ENCODE measurements at regions not wholly inside any gene's neighbourhood (a gene's known extent, or its start where the extent isn't known, plus 50 kb on each side); places are given as distances from the start of the nearest gene placed in this dataset.

DNA sequence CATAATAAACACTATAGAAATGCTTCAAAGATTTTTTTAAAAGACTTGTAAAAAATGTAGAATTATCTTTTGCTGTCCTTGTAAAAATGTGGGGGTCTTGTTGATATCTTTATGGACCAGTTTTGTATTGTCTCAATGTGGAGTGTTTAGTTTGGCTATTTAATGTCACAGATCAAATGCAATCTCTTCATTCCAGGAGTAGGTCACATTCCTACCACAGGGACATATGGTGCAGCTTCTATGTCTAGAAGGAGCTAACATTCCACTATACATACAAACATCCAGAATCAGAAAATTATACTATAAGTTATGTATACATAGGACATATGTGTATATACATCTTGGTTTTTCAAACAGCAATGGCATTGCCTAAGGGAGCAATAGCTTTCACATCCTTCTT, 345.7 kb downstream of the BMP4 start:
- Histone ChIP-seq H3K27ac (no peak overlapping the region), H3K4me1 (no peaks in the 10 kb centered on the region), H3K27me3 (no peaks in the 10 kb centered on the region), H3K36me3 (ENCODE audit: low read depth, missing control alignments) (no peaks in the 10 kb centered on the region), H3K4me3 (no peak overlapping the region), H3K9me3 (no peaks in the 10 kb centered on the region)
- intact Hi-C loops (cut with DNase I; ENCODE audit: low total_unique reads): no loop called here
- no peak for DNase-seq
- TF ChIP-seq, protein P1, sequence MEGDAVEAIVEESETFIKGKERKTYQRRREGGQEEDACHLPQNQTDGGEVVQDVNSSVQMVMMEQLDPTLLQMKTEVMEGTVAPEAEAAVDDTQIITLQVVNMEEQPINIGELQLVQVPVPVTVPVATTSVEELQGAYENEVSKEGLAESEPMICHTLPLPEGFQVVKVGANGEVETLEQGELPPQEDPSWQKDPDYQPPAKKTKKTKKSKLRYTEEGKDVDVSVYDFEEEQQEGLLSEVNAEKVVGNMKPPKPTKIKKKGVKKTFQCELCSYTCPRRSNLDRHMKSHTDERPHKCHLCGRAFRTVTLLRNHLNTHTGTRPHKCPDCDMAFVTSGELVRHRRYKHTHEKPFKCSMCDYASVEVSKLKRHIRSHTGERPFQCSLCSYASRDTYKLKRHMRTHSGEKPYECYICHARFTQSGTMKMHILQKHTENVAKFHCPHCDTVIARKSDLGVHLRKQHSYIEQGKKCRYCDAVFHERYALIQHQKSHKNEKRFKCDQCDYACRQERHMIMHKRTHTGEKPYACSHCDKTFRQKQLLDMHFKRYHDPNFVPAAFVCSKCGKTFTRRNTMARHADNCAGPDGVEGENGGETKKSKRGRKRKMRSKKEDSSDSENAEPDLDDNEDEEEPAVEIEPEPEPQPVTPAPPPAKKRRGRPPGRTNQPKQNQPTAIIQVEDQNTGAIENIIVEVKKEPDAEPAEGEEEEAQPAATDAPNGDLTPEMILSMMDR (IDR thresholded peaks at IDR 0.05): no peak
- no peak for TF ChIP-seq POLR2A (IDR thresholded peaks at IDR 0.05)

DNA sequence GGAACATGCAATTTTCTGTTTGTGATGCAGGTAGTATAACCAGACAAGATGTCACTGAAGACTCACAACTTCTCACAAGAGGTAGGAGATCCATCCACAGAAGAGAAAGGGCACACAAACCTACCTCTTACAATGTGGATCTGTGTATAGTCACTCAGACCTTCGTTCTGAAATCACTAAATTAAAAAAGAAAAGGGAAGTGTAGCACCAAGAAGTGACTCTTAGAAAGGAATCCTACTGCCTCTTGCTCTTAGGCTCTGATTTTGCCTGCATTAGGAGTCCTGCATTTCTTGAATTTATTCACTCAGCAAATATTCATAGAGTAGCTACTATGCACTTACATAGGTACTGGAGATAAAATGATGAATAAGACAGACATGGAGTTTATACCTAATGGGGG, 347.6 kb downstream of the BMP4 start:
- H3K4me1 ChIP-seq: no peaks in the 10 kb centered on the region
- H3K4me3 ChIP-seq: no peak overlapping the region
- intact Hi-C loops (cut with DNase I; ENCODE audit: low total_unique reads): no loop called here
- H3K27ac ChIP-seq: no peak overlapping the region
- TF ChIP-seq POLR2A (IDR thresholded peaks at IDR 0.05): no peak
- TF ChIP-seq, protein P1 (IDR thresholded peaks at IDR 0.05): no peak
- no peaks in the 10 kb centered on the region for H3K9me3 ChIP-seq
- WGBS, 2 donors: 78 to 93% methylated on average over 1 of the region's 1 CpG
- no peaks in the 10 kb centered on the region for H3K36me3 ChIP-seq (ENCODE audit: low read depth, missing control alignments)
- DNase-seq: no peak
- H3K27me3 ChIP-seq: no peaks in the 10 kb centered on the region

DNA sequence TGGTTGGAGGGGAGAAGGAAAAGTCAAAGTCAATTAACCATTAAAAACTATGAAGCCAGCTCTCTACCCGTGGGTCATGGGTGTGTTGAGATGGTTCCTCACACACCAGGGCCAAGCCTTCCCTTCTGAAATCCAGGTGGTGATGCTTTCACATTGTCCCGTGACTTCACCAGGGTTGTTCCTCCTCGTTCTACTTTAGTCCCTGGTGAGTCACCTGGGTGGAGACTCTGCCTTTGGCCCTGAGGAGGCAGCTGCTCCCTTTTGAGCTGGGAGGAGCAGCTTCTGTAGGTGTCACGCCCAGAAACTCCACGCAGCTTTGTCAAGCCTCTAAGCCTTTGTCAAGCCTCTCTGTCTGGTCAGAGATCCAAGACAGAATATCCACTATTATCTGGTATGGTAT, 348.3 kb downstream of the BMP4 start:
- no peak for DNase-seq
- H3K27me3 ChIP-seq: no peaks in the 10 kb centered on the region
- H3K9me3 ChIP-seq: no peaks in the 10 kb centered on the region
- H3K27ac ChIP-seq: no peak overlapping the region
- H3K36me3 ChIP-seq (ENCODE audit: low read depth, missing control alignments): no peaks in the 10 kb centered on the region
- TF ChIP-seq POLR2A (IDR thresholded peaks at IDR 0.05): no peak
- TF ChIP-seq, protein P1 (IDR thresholded peaks at IDR 0.05): no peak
- no peak overlapping the region for H3K4me3 ChIP-seq
- WGBS, 2 donors: 77 to 78% methylated on average over 5 of the region's 5 CpGs
- intact Hi-C loops (cut with DNase I; ENCODE audit: low total_unique reads): no loop called here
- no peaks in the 10 kb centered on the region for H3K4me1 ChIP-seq

DNA sequence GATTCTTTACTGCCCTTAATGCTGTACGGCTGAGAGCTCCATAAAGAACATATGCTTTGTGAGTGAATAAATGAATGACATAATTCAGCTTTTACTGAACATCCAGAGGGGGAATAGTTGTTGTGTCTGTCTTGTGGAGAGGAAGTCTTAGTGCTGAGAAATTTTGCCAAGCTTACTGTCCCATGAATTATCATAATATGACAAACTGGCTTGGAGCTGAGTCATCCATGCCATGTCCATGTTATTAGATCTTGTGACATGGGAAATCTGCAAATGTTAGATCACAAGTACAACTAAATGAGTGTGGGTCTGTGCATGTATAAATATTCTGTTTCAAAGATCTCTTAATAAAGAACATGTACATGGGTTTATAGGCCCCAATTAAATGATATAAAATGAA, 350.4 kb downstream of the BMP4 start:
- H3K27me3 ChIP-seq: no peaks in the 10 kb centered on the region
- no peak overlapping the region for H3K27ac ChIP-seq
- no peaks in the 10 kb centered on the region for H3K4me1 ChIP-seq
- 93 to 95% methylated on average over 1 of the region's 1 CpG for WGBS, 2 donors
- no peak for TF ChIP-seq POLR2A (IDR thresholded peaks at IDR 0.05)
- TF ChIP-seq, protein P1 (IDR thresholded peaks at IDR 0.05): no peak
- intact Hi-C loops (cut with DNase I; ENCODE audit: low total_unique reads): no loop called here
- no peak overlapping the region for H3K4me3 ChIP-seq
- no peaks in the 10 kb centered on the region for H3K36me3 ChIP-seq (ENCODE audit: low read depth, missing control alignments)
- DNase-seq: no peak
- no peaks in the 10 kb centered on the region for H3K9me3 ChIP-seq

DNA sequence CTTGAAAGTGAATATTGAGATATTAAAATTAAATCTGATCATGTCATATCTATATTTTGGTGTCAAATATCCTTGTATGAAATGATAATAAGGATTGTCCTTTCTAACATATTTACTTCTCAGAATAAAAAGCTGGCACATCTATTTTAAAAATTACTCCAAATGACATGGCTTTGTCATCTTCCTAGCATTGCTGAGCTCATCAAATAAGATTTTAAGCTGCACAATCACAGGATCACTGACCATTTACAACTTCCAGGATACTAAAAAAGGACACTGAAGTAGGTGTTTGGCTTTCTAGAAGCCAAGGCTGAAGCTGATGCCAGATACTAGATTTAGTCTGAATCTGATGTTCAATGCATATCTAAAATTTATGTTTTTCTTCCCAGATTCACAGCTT, 351.1 kb downstream of the BMP4 start:
- Histone ChIP-seq H3K27me3 (no peaks in the 10 kb centered on the region), H3K27ac (no peak overlapping the region), H3K4me1 (no peaks in the 10 kb centered on the region), H3K9me3 (no peaks in the 10 kb centered on the region), H3K36me3 (ENCODE audit: low read depth, missing control alignments) (no peaks in the 10 kb centered on the region), H3K4me3 (no peak overlapping the region)
- intact Hi-C loops (cut with DNase I; ENCODE audit: low total_unique reads): no loop called here
- TF ChIP-seq, protein P1 (IDR thresholded peaks at IDR 0.05): no peak
- TF ChIP-seq POLR2A (IDR thresholded peaks at IDR 0.05): no peak
- no peak for DNase-seq

Measured in testis (tissue), 2 donors.